22Rv1 (cell line): ENCODE measurements at regions not wholly inside any gene's neighbourhood (a gene's known extent, or its start where the extent isn't known, plus 50 kb on each side); places are given as distances from the start of the nearest gene placed in this dataset.
"Not testable (repeated sequence)": the region's sequence is repeated elsewhere in the genome, so short reads cannot be mapped to it uniquely, and the experiment has no call there.

ENCODE experiments used
- H3K27ac ChIP-seq: fragments of 450-650 bp; 2 replicates; pipeline ENCODE4 v1.5.1; 2017
- ZFX ChIP-seq: fragments of 450-650 bp; IDR thresholded peaks from 2 replicates; pipeline ENCODE4 v1.6.1; 2017; ENCODE audit warnings: antibody characterized with exemption, borderline replicate concordance
- TF ChIP-seq, protein P1 (sequence below): fragments of 450-650 bp; IDR thresholded peaks from 2 replicates; pipeline ENCODE4 v1.5.1; 2017; ENCODE audit warnings: mild to moderate bottlenecking

DNA sequence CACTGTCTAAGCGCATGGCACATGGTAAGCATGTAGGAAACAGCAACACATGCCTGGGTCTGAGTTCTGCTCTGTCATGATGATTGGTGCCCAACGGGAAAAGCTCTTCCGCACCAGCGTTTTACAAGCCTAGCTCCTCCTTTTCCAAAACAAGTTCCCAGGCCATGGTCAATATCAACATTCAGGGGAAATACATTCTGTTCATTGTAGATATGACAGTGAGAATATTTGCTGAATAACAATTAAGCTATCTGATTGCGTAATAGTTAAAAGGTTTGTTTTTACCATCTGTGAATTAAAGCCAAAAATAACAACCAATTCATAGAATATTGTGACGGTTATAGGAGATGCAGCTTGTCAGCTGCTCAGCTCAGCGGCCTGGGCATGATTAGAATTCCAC, 404.3 kb upstream of the SLC35B3 start:
- no peak overlapping the region for H3K27ac ChIP-seq
- TF ChIP-seq, protein P1, sequence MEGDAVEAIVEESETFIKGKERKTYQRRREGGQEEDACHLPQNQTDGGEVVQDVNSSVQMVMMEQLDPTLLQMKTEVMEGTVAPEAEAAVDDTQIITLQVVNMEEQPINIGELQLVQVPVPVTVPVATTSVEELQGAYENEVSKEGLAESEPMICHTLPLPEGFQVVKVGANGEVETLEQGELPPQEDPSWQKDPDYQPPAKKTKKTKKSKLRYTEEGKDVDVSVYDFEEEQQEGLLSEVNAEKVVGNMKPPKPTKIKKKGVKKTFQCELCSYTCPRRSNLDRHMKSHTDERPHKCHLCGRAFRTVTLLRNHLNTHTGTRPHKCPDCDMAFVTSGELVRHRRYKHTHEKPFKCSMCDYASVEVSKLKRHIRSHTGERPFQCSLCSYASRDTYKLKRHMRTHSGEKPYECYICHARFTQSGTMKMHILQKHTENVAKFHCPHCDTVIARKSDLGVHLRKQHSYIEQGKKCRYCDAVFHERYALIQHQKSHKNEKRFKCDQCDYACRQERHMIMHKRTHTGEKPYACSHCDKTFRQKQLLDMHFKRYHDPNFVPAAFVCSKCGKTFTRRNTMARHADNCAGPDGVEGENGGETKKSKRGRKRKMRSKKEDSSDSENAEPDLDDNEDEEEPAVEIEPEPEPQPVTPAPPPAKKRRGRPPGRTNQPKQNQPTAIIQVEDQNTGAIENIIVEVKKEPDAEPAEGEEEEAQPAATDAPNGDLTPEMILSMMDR: no peak
- TF ChIP-seq ZFX: no peak

- TF ChIP-seq ZFX: no peak
- TF ChIP-seq, protein P1: no peak
- no peak overlapping the region for H3K27ac ChIP-seq
These were observed 402.0 kb upstream of the SLC35B3 start for GRCh38 chr6:8837343-8837742.

- H3K27ac ChIP-seq: not testable (repeated sequence)
These were observed 397.4 kb upstream of the SLC35B3 start for GRCh38 chr6:8832695-8833094.

GRCh38 chr6:8831366-8832152, 396.2 kb upstream of the SLC35B3 start:
- H3K27ac ChIP-seq: no peak overlapping the region
- no peak for TF ChIP-seq ZFX
- TF ChIP-seq, protein P1: no peak

- no peak for TF ChIP-seq ZFX
- TF ChIP-seq, protein P1: no peak
- H3K27ac ChIP-seq: no peak overlapping the region
These were observed 395.4 kb upstream of the SLC35B3 start for GRCh38 chr6:8830794-8831193.

DNA sequence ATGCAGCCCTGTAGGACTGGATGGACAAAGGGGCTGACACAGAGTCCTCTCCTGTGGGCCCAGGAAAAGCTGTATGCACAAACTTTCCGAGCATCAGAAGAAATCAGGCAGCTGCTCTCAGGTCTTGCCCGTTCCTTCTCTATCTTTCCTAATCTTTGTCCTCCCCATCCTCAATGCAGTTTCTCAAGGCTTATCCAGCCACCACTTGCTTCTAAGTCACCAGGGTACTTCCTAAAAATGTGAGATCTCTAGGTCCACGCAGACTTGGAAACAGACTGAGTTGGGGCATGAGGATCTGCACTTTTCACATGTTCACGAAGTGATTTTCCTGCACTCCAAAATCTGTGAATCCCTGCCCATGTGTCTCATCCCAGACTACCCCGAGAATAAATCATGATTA, 394.5 kb upstream of the SLC35B3 start:
- no peak for TF ChIP-seq ZFX
- TF ChIP-seq, protein P1: no peak
- no peak overlapping the region for H3K27ac ChIP-seq

- H3K27ac ChIP-seq: no peak overlapping the region
- TF ChIP-seq, protein P1: no peak
- no peak for TF ChIP-seq ZFX
These were observed 394.0 kb upstream of the SLC35B3 start for GRCh38 chr6:8829296-8829695.

DNA sequence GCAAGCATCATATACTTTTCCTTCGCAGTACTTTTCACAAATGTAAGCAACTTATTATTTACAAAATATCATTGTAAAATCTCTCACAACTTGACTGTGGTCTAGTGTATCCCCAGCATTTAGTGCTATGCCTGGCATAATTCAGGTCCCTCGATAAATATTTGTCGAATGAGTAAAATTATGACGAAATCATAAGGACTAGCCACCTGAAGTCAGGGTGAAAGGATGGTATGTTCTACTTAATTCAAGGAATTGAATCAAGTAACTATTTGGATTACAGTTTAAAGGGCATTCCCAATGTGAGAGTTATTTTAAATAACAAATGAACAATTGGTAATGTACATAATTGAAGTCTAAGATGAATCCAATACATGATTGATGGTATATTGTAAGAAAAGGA, 393.0 kb upstream of the SLC35B3 start:
- H3K27ac ChIP-seq: no peak overlapping the region
- no peak for TF ChIP-seq ZFX
- TF ChIP-seq, protein P1: no peak
